Globus pallidus (tissue), 1 donor: ENCODE measurements at regions not wholly inside any gene's neighbourhood (a gene's known extent, or its start where the extent isn't known, plus 50 kb on each side); places are given as distances from the start of the nearest gene placed in this dataset.
"Not testable (repeated sequence)": the region's sequence is repeated elsewhere in the genome, so short reads cannot be mapped to it uniquely, and the experiment has no call there.

Experiments
- DNase-seq: peaks from one replicate; pipeline ENCODE4 v3.0.0-alpha.2; 2015; ENCODE audit warnings: low spot score

DNA sequence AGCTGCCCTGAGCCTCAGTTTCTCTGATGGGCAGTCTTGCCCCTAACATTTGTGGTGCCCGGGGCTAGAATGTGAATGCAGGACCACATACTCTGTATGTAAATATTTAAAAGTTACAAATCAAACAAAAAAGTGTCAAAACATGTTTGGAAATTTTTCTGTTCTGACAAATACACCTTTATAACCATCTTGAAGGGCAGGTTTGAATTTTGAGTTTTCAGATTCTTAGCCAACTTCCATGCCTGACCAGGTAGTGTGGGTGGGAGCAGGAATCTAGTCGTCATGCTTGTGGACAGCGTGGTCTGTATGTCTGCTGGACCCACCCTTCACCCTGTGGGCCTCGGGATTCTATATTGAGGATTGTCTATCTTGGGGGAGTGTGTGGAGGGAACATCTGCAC lies 325.1 kb downstream of the SOX4 start:
- no peak for DNase-seq

DNA sequence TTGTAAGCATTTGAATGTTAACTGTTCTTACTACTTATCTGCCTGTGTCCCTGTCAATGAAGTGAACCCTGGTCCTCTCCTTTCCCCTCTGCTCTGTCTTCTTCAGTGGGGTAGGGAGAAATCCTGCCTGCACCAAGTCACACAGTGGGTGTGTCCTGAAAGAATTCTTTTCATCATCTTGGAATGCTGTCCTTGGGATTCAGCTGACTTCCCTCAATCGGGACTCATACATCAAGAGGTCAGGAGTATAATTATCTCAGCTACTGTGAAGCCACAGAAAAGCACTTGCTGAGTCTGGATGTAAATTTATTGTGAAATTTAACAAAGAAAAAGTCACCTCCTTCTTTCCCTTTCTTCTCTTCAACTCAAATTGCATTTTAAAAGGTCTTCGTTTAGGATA lies 328.5 kb downstream of the SOX4 start:
- DNase-seq = no peak

DNA sequence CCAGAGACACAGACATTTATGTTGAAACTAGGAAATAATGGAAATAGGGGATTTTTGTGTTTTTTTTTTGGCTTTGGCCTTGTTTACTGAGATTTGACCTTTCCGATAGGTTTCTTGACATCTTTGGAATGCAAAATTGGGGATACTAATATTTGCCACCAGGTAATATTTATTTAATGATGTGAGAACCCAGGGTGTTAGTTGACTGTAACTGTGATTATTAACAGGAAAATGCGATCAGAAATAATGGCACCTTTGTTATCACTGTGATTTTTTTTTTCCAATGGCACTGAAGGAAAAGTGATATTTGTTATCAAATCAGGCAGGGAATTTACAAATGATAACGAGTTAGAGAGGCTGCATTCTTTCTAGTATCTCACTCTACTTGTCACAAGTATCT lies 330.5 kb downstream of the SOX4 start:
- DNase-seq = no peak

DNA sequence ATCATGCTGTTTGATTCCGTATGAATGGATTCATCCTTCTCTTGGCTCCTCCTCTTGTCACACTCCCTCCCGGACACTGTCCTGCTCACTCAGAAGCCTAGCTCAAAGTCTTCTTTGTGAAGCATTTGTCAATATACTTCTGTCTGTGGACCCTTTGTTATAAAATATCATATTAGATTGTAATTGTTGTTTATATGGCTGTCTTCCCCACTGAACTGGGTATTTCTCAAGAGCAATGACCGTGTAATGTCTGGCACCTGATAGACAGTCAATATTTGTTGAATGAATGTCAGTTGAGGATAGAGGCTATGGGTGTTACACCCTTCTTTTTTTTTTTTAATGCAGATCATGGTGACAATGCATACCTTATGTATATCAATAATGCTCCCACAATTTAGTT lies 335.3 kb downstream of the SOX4 start:
- DNase-seq = no peak

DNA sequence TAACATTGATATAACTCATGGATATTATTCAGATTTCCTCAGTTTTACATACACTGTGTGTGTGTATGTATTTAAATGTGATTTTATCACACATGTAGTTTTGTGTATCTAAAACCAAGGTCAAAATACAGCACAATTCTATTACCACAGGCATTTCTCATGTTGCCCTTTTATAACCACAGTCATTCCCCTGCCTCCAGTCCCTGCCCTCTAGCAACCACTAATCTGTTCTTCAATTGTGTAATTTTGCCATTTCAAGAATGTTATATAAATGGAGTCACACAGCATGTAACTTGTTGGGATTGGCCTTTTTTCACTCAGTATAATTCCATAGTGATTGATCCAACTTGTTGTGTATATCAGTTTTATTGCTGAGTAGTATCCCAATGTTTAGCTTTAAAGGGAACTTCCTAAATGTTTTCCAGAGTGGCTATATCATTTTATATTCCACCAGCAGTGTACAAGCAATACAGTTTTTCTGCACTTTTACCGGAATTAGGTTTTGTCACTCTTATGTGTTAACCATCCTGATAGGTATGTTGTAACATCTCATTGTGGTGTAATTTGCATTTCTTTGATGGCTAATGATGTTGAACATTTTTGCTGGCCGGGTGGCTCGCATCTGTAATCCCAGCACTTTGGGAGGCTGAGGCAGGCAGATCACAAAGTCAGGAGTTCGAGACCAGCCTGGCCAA lies 338.2 kb downstream of the SOX4 start:
- no peak for DNase-seq

DNA sequence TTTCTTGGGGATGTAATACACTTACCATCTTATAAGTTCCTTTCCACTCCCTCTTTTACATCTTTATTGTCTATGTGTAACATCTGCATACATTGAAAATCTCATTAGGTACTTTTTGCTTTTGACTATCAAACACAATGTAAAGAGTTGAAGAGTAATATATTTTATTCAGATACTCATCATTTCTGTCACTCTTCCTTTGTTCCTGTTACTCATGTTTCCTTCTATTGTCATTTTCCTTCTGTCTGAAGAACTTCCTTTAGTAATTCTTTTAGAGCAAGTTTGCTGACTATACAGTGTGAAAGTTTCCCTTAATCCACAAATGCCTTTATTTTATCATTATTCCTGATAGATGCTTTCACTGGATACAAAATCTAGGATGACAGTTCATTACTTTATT lies 339.8 kb downstream of the SOX4 start:
- DNase-seq = no peak

DNA sequence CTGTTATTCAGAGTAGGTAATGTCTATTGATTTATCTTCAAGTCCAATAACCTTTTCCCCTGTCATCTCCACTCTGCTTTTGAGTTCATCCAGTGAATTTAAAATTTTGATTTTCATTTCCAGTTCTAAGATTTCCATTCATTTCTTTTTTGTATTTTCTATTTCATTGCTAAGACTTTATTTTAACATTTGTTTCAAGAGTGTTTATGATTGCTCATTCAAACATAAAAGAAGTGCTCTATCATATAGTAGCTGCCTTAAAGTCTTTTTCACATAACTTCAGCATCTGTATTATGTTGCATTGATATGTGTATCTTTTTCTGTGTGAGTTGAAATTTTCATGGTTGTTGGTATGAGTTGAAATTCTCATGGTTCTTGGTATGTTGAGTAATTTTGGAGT lies 341.6 kb downstream of the SOX4 start:
- no peak for DNase-seq

DNA sequence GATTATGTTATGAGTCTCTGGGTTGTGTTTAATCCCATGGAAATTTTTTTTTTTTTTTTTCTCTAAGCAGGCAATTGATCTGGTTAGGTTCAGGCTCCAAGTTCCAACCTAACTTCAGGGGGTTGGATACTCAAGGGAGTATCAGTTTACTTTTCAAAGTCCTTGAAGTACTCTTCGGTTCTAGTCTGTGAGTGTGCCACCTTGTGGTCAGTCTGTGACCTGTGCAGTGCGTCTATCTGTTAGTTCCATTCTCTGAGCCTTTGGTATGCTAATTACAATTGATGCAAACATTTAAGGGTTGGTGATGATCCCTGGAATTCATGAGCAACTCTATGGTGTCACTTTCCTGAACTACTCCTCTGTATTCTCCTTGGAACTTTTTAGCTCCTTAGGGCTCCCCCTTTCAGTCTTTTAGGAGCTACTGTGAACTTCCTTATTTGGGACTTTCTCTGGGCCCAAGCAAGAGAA lies 342.0 kb downstream of the SOX4 start:
- DNase-seq = peak; percentile 9

DNA sequence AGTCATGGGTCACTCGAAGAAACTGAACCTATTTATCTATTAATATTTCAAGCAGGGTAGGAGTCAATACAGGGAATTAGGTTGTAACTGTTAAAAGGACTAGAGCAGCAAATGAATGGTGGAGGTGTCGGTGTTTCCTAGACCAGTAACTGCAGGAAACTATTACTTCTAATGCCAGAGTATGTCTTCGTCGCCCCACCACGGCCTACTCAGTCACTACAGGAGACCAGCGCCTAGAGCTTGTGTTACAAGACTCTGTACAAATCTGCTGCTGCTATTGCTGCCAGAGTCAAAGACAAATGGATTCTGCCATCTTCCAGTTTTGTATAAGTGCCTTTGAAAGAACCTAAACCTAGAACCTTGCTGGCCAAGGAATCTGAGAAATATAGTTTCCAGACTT lies 343.9 kb downstream of the SOX4 start:
- DNase-seq = no peak

DNA sequence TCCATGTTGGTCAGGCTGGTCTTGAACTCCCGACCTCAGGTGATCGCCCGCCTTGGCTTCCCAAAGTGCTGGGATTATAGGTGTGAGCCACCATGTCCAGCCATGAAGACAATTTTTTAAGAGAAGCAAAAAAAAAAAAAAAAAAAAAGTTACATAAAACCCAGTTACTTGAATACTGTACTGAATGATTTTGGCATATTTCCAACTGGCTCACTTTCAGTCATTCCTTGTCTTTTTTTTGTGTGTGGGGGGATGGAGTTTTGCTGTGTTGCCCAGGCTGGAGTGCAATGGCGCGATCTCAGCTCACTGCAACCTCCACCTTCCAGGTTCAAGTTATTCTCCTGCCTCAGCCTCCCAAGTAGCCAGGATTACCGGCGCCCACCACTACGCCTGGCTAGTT lies 345.5 kb downstream of the SOX4 start:
- not testable (repeated sequence) for DNase-seq

DNA sequence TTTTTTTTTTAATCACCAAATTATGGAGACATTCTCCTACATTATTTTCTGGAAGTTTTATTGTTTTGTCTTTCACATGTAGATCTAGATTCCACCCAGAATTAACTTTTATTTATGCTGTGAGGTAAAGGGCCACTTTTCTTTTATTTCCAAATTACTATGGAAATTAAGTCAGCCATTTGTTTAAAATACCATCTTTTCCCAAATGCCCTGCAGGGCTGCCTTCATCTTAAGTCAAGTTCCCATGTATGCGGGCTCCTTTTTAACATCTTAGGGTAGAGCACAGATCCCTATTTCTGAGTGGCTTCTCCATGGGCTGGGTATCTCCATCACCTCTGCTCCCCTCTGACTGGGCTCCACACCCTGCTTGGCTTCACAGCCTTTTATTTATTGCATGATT lies 348.4 kb downstream of the SOX4 start:
- no peak for DNase-seq

DNA sequence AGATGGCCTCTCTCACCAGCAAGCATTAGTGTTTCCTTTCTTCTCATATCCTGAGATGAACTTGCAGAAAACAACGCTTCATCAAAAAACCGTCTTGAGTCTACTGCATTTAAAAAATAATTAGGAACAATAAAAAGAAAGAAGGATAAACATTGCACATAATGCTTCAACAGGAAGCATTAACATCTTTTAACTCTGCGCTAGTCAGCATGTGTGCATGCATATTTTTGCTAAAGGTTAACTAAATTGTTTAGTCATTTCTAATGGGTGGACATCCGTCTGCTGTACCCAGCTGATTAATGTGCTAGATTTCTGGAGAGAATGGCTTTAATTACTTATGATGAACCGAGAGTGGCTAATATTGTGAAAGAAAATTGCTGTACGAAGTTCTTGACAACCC lies 349.3 kb downstream of the SOX4 start:
- DNase-seq = no peak

DNA sequence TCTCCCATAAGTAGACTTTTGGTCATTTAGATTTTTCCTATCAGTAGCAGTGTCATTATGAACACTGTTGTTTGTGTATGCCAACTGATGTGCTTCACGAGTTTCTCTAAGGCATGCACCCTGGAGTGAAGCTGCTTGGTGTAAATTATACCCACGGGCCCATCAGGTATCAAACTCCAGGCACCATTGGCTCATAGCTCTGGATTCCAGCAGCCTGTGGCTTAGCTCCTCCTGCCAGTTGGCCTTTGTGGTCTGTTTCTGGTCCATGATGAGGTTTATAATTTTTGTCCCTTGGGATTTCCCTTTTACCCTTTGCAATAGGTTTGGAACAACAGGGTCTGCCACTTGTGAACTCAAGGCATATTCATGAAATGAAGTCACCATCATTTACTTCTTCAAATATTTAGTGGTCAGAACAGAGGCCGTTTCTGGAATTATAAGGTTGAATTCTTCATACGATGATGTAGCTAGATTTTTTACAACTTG lies 350.5 kb downstream of the PRL start:
- no peak for DNase-seq

DNA sequence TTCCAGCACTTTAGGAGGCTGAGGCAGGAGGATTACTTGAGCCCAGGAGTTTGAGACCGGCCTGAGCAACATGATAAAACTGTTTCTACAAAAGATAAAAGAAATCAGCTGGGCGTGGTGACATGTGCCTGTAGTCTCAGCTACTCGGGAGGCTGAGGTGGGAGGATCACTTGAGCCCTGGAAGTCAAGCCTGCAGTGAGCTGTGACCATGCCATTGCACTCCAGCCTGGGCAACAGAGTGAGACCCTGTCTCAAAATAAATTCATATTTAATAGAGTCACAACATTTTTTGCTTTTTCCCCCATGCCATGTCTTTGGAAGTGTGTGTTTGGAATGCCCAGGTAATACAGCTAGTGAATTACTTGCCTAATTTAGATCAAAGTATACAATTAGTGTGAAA lies 349.6 kb downstream of the PRL start:
- not testable (repeated sequence) for DNase-seq

DNA sequence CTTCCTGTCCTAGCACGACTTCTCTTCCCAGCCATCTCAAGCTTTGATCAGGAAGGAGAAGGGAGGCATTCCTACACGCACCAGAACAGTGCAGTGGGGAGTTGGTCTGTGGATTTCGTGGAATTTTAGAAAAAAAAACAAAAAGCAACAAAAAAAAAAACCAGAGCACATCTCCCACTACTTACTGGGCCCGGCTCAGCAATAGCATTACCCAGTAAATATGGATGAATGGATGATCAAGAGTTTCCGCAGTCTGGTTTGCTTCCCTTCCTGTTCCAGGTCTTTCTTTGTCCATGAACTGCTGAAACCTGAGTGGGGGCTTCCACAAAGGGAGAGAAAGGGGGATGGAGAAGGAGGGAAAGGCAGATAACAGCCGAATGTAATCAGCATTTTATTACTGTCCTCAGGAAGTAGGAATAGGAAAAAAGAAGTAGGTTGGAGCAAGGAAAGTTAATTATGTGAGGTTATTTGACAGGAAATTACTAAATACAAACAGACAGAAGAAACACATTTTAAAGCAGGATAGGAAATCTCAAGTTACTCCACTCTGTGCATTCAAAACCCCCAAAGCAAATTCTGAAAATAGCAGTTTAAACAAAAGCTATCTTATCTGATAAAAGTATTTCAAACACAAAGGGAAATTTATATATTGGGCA lies 349.0 kb downstream of the PRL start:
- no peak for DNase-seq

DNA sequence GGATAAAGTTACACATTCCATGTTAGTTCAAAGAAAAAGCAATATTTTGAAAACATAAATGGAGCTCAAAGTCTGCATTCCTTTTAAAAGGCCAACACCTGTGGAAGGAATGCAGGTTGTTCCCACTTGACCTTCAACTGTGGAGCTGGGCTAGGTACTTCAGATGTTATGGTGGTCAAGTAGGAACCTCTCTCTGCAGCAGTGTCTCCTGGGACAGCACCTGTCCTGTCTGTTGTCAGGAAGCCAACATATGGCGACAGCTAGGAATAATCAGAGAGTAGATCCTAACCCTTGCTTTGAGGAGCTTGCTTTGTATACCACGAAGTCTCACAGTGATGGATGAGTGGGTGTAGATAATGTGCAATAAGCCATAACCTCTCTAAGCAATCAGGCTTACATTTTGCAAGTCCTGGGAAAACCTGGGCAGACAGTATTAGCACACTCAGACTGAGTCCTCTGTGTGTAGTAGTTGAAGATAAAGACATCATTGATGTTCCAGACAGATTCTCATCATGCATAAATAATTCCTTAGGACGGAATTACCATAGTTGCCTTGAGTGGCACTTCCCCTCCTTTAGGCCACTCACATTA lies 347.5 kb downstream of the PRL start:
- no peak for DNase-seq

DNA sequence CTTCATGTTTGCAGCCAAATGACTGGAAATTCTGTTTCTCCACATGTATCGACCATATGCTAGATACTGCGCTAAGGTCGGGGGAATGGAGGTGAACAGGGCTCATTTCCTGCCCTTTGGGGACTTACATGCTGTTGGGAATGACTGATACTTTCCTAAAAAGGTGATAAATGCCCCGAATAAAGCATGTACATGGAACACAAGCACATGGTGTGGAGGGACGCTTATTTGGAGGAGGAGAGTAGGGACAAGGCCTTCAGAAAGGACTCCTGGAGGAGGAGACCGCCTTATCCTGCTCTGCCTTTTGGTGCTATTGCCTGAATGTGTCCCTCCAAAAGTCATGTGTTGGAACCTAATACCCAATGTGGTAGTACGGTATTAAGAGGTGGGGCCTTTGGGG lies 344.5 kb downstream of the PRL start:
- no peak for DNase-seq

DNA sequence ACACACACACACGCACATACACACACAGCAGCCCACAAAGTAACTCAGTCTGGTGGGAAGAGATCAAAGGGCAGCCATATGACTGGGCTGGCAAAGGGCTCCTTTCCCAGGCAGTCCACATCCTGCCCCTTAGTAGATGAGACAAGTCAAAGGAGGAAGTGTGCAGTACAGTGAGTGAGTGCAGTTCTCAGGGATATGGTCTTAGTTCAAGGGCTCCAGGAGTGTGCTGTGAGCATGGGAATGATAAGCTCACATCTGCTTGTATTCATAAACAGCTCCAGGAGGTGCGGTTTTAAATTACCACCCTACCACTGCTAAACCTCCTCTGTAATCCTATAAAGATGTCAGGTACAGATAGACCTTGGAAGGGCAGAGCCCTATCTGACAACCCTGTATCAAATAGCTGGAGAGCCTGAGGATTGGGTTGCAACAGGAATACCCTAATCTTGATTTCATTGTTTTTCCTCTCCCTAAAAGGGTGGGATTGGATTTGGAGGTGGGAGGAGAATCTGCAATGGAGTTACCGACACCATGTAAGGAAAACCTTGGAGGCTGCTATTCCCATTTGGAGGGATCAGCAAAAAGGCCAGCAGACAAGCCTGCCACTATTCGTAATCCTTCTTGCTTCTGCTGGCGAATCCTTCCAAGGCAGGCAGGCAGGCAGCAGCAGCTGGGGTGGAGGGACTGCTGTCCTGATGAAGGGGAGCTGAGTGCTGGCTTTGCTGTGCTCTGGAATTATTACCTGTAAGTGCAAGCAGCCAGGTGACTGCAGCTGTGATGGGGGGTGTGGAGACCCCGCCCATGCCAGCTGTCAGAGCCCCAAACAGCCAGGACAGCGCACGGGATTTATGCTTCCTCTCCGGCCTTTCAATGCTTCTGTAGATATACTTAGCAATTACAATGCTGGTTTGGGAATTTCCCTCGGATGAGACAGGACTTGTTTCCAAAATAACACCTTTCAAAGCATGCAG lies 342.7 kb downstream of the PRL start:
- peak; percentile 5 for DNase-seq

DNA sequence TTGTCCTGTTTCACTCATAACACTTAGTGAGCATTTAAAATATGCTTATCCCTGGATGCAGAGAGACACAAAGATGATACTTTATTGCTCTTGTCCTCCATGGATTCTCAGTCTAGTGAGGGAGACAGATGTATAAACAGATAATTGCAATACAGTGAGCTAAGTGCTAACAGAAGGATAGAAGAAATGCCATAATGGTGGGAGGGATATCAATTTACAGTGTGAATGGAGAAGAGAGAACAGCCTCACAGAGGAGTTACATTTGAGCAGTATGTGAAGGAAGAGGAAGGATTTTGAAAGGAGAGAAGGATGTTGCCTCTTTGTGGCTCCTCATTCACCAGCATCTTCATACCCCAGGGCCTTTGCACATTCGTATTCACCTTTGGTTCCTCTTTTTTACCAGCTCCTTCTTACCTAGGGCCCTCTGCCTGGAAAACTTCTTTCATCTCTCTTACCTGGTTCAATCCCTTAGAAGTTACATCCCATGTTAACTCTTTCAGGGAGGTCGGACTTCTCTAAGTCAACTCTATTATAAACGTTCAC lies 341.7 kb downstream of the PRL start:
- no peak for DNase-seq

DNA sequence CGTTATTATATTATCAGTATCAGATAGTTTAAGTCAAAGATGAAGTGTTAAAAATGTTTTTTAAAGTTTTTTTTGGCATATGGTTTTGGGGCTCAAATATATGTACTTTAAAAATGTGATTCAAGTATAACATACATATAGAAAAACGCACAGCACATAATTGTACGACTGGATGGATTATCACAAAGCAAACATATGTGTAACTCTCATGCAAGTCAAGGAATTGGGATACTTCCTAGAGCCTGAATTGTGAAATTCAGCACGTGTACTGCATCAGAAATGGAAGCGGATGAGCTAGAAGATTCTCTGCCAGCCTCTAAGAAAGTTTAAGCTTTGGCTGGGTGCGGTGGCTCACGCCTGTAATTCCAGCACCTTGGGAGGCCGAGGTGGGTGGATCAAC lies 340.9 kb downstream of the PRL start:
- DNase-seq = no peak

DNA sequence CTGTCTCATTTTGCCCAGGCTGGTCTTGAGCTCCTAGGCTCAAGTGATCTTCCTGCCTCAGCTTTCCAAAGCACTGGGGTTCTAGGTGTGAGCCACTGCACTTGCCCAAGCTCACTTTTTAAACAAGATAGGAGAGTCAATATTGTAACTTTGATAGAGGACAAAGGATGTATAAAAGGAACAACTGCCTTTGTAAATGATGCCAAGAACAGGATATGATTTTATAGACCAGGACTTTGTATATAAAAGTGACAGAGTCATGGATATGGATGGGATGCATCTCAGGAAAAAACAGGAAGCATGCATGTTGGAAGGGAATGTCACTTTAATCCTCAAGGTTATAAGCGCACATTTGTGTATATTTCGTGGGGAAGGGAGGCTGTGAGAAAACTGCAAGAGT lies 338.4 kb downstream of the PRL start:
- DNase-seq = no peak

DNA sequence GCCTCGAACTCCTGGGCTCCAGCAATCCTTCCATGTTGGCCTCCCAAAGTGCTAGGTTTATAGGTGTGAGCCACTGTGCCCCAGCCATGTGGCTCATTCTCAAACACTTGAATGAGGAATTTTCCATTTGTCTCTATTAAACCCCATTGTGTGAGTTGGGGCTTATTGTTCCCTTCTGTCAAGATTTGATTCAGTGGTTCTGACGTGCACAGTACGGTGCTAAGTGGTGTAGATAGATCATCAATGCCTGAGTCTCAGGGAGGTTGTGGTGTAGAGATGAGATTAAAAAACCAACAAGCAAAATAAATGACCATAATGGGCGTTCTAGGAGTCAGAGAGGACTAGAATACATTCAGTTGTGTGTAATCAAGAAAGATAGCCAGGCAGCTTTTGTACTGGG lies 335.6 kb downstream of the PRL start:
- no peak for DNase-seq
